Sigmoid colon (tissue), 6 donors: ENCODE measurements at regions not wholly inside any gene's neighbourhood (a gene's known extent, or its start where the extent isn't known, plus 50 kb on each side); places are given as distances from the start of the nearest gene placed in this dataset.

Source experiments
- DNase-seq: peaks from one replicate; pipeline ENCODE4 v3.0.0-alpha.2; 2019
- H3K27ac ChIP-seq, 4 donors: fragments of 200-600 bp; sonication (generic); one replicate each; pipeline ENCODE4 v1.5.1; 2016 to 2019; ENCODE audit warnings: mild to moderate bottlenecking in 1 of 4
- H3K27me3 ChIP-seq, 3 donors: fragments of 200-600 bp; sonication (generic); one replicate each; pipeline ENCODE4 v1.5.1; 2019; ENCODE audit warnings: mild to moderate bottlenecking in 1 of 3
- H3K36me3 ChIP-seq, 4 donors: fragments of 200-600 bp; sonication (generic); one replicate each; pipeline ENCODE4 v1.5.1; 2016 to 2019
- H3K4me1 ChIP-seq, 4 donors: fragments of 200-600 bp; sonication (generic); one replicate each; pipeline ENCODE4 v1.5.1; 2017 to 2019
- H3K4me3 ChIP-seq, 4 donors: fragments of 200-600 bp; sonication (generic); one replicate each; pipeline ENCODE4 v1.5.1; 2017 to 2019; ENCODE audit warnings: mild to moderate bottlenecking in 2 of 4, moderate library complexity in 1 of 4
- H3K9me3 ChIP-seq, 4 donors: fragments of 200-600 bp in 3 of 4; sonication (generic) in 3 of 4; one replicate each; pipeline versions ENCODE4 v1.5.1 to v1.6.1; 2013 to 2019
- EP300 ChIP-seq, 4 donors: sonication (generic); formaldehyde crosslinking; IDR thresholded peaks; one replicate each; pipeline ENCODE4 v1.6.1; 2017; ENCODE audit warnings: antibody characterized with exemption in 4 of 4
- POLR2A ChIP-seq, 2 donors: fragments of 450-650 bp; IDR thresholded peaks; one replicate each; pipeline ENCODE4 v1.6.1; 2016; ENCODE audit warnings: antibody characterized with exemption in 2 of 2, mild to moderate bottlenecking in 2 of 2, moderate library complexity in 2 of 2
- POLR2AphosphoS5 ChIP-seq, 4 donors: sonication (generic); formaldehyde crosslinking; IDR thresholded peaks; one replicate each; pipeline ENCODE4 v1.6.1; 2017; ENCODE audit warnings: antibody characterized with exemption in 4 of 4
- WGBS, 2 donors: extraction: QIAGEN DNeasy Blood & Tissue Kit; methylation state at CpG; one replicate each; pipeline ENCODE4 v1.1.7; 2013; 5-methylcytosine and 5-hydroxymethylcytosine counted together
- intact Hi-C: fragments of 100-400 bp; cut with DNase I; formaldehyde crosslinking; loops from one replicate; pipeline ENCODE4 v1.15.1; 2023
- TF ChIP-seq, protein P1 (sequence below), 4 experiments: fragments of 450-650 bp in 3 of 4; fragments of 200-600 bp in 1 of 4; IDR thresholded peaks; one replicate each; pipeline ENCODE4 v1.5.1; 2016 to 2019; ENCODE audit warnings: antibody characterized with exemption in 4 of 4, mild to moderate bottlenecking in 3 of 4, moderate library complexity in 2 of 4
- donor health status: healthy with polysubstance abuse.
- donor health status: healthy.

- intact Hi-C loops = no loop called here
- no peak for DNase-seq
- H3K36me3 ChIP-seq = no peaks in the 10 kb centered on the region
- no peak overlapping the region for H3K4me3 ChIP-seq
- WGBS, 2 donors = 63 to 79% methylated on average over 3 of the region's 3 CpGs
- no peaks in the 10 kb centered on the region for H3K9me3 ChIP-seq
- no peaks in the 10 kb centered on the region for H3K4me1 ChIP-seq
- TF ChIP-seq POLR2A (IDR thresholded peaks at IDR 0.05) (no peak), POLR2AphosphoS5 (IDR thresholded peaks at IDR 0.05) (no peak), EP300 (IDR thresholded peaks at IDR 0.05) (no peak)
- TF ChIP-seq, protein P1, sequence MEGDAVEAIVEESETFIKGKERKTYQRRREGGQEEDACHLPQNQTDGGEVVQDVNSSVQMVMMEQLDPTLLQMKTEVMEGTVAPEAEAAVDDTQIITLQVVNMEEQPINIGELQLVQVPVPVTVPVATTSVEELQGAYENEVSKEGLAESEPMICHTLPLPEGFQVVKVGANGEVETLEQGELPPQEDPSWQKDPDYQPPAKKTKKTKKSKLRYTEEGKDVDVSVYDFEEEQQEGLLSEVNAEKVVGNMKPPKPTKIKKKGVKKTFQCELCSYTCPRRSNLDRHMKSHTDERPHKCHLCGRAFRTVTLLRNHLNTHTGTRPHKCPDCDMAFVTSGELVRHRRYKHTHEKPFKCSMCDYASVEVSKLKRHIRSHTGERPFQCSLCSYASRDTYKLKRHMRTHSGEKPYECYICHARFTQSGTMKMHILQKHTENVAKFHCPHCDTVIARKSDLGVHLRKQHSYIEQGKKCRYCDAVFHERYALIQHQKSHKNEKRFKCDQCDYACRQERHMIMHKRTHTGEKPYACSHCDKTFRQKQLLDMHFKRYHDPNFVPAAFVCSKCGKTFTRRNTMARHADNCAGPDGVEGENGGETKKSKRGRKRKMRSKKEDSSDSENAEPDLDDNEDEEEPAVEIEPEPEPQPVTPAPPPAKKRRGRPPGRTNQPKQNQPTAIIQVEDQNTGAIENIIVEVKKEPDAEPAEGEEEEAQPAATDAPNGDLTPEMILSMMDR (IDR thresholded peaks at IDR 0.05) = no peak
- no peak overlapping the region for H3K27ac ChIP-seq
- no peaks in the 10 kb centered on the region for H3K27me3 ChIP-seq
These were observed 199.8 kb upstream of the ZIC3 start for GRCh38 chrX:137366018-137366633.

DNA sequence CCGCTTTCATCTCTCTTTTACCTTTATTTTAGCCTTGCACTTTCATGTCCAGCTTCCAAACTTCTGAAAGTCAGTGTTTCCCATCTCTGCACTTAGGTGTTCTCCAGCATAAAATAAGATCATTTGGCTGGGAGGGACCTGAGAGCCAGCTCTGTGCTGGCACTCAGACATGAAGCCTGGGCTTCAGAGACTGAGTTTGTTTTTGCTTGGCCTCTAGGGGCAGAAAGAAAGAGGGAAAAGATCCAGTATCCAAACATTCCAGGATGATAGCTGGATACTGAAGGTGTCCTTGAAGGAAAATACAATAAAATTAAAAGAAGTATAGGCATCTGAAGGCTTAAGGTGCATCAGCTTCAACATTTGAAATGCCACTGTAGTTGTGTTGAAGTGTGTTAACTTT, 202.4 kb upstream of the ZIC3 start:
- no peak for DNase-seq
- Histone ChIP-seq H3K36me3 (no peaks in the 10 kb centered on the region), H3K4me1 (no peaks in the 10 kb centered on the region), H3K27ac (no peak overlapping the region), H3K27me3 (no peaks in the 10 kb centered on the region), H3K9me3 (no peaks in the 10 kb centered on the region), H3K4me3 (no peak overlapping the region)
- no peak for TF ChIP-seq POLR2AphosphoS5 (IDR thresholded peaks at IDR 0.05)
- TF ChIP-seq, protein P1 (IDR thresholded peaks at IDR 0.05) = no peak
- TF ChIP-seq EP300 (IDR thresholded peaks at IDR 0.05) = no peak
- no peak for TF ChIP-seq POLR2A (IDR thresholded peaks at IDR 0.05)
- intact Hi-C loops = no loop called here
- 72 to 80% methylated on average over 1 of the region's 1 CpG for WGBS, 2 donors

DNA sequence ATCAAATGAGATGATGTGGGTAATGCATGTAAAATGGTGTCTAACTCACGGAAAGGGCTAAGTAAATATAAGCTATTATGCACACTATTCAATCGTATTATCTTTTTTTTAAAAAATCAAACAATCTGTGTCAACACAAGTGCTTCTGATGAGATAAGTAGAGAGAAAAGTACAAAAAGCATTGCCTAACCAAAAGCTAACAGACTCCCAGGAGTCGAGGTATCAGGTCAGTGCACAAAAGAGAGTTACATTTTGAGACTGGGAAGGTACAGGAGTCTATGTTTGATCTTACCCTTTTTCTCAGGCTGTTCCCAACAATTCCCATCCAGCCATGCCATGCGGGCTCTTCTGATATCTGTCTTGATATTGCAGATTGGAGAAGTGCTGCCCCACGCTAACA, 203.3 kb upstream of the ZIC3 start:
- Histone ChIP-seq H3K27me3 (no peaks in the 10 kb centered on the region), H3K4me1 (no peaks in the 10 kb centered on the region), H3K36me3 (no peaks in the 10 kb centered on the region), H3K9me3 (no peaks in the 10 kb centered on the region), H3K4me3 (no peak overlapping the region), H3K27ac (no peak overlapping the region)
- intact Hi-C loops = no loop called here
- DNase-seq = no peak
- TF ChIP-seq POLR2A (IDR thresholded peaks at IDR 0.05) (no peak), EP300 (IDR thresholded peaks at IDR 0.05) (no peak)
- TF ChIP-seq, protein P1 (IDR thresholded peaks at IDR 0.05) = no peak
- 47 to 73% methylated on average over 5 of the region's 5 CpGs for WGBS, 2 donors

- Histone ChIP-seq H3K27ac (no peak overlapping the region), H3K36me3 (no peaks in the 10 kb centered on the region), H3K4me1 (no peaks in the 10 kb centered on the region), H3K4me3 (no peak overlapping the region), H3K9me3 (no peaks in the 10 kb centered on the region), H3K27me3 (no peaks in the 10 kb centered on the region)
- intact Hi-C loops = no loop called here
- TF ChIP-seq, protein P1 (IDR thresholded peaks at IDR 0.05) = no peak
- TF ChIP-seq EP300 (IDR thresholded peaks at IDR 0.05) (no peak), POLR2A (IDR thresholded peaks at IDR 0.05) (no peak), POLR2AphosphoS5 (IDR thresholded peaks at IDR 0.05) (no peak)
- whole genome bisulfite sequencing, 2 donors = 89 to 97% methylated on average over 1 of the region's 1 CpG
- no peak for DNase-seq
These were observed 211.1 kb upstream of the ZIC3 start for GRCh38 chrX:137354851-137355250.

DNA sequence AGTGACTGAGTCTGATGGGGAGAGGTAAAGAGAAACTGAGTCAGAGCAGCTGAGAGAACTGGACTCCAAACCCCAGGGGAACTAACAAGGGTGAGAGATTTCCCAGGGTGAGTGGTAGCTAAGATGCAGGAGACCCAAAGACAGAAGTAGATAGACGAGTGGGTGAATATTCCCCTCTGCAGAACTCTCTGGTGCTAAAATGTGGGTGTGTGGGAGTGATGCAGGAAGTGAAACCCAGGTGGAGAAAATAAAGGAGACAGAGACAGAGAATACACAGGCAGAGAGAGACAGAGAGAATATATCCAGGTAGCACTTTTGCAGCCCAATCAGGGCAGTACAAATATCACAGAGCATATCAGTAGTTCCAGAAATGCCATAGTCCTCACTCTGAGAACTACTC, 212.5 kb upstream of the ZIC3 start:
- 33 to 51% methylated on average over 1 of the region's 1 CpG for WGBS, 2 donors
- intact Hi-C loops = no loop called here
- TF ChIP-seq POLR2A (IDR thresholded peaks at IDR 0.05) = no peak
- TF ChIP-seq, protein P1 (IDR thresholded peaks at IDR 0.05) = no peak
- TF ChIP-seq EP300 (IDR thresholded peaks at IDR 0.05) = no peak
- TF ChIP-seq POLR2AphosphoS5 (IDR thresholded peaks at IDR 0.05) = no peak
- Histone ChIP-seq H3K27ac (no peak overlapping the region), H3K4me3 (no peak overlapping the region), H3K36me3 (no peaks in the 10 kb centered on the region), H3K9me3 (no peaks in the 10 kb centered on the region), H3K27me3 (no peaks in the 10 kb centered on the region), H3K4me1 (no peaks in the 10 kb centered on the region)
- no peak for DNase-seq
